ENCODE measurements at regions not wholly inside any gene's neighbourhood (a gene's known extent, or its start where the extent isn't known, plus 50 kb on each side); places are given as distances from the start of the nearest gene placed in this dataset.

- TF ChIP-seq, protein P1, sequence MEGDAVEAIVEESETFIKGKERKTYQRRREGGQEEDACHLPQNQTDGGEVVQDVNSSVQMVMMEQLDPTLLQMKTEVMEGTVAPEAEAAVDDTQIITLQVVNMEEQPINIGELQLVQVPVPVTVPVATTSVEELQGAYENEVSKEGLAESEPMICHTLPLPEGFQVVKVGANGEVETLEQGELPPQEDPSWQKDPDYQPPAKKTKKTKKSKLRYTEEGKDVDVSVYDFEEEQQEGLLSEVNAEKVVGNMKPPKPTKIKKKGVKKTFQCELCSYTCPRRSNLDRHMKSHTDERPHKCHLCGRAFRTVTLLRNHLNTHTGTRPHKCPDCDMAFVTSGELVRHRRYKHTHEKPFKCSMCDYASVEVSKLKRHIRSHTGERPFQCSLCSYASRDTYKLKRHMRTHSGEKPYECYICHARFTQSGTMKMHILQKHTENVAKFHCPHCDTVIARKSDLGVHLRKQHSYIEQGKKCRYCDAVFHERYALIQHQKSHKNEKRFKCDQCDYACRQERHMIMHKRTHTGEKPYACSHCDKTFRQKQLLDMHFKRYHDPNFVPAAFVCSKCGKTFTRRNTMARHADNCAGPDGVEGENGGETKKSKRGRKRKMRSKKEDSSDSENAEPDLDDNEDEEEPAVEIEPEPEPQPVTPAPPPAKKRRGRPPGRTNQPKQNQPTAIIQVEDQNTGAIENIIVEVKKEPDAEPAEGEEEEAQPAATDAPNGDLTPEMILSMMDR (IDR thresholded peaks at IDR 0.05; ENCODE audit: insufficient read depth, low read length) = peak; percentile 59
- DNase-seq (ENCODE audit: low read depth) = peak; percentile 77
- peak overlapping the region; percentile 25 for H3K4me3 ChIP-seq (ENCODE audit: low read depth, low read length)
Observed at GRCh38 chr3:194985031-194985578, 285.9 kb downstream of the XXYLT1 start.

- H3K4me3 ChIP-seq (ENCODE audit: low read depth, low read length) = no peak overlapping the region
- TF ChIP-seq, protein P1 (IDR thresholded peaks at IDR 0.05; ENCODE audit: insufficient read depth, low read length) = no peak
- peak; percentile 17 for DNase-seq (ENCODE audit: low read depth)
Observed at GRCh38 chr3:194986208-194987043, 284.5 kb downstream of the XXYLT1 start.

DNA sequence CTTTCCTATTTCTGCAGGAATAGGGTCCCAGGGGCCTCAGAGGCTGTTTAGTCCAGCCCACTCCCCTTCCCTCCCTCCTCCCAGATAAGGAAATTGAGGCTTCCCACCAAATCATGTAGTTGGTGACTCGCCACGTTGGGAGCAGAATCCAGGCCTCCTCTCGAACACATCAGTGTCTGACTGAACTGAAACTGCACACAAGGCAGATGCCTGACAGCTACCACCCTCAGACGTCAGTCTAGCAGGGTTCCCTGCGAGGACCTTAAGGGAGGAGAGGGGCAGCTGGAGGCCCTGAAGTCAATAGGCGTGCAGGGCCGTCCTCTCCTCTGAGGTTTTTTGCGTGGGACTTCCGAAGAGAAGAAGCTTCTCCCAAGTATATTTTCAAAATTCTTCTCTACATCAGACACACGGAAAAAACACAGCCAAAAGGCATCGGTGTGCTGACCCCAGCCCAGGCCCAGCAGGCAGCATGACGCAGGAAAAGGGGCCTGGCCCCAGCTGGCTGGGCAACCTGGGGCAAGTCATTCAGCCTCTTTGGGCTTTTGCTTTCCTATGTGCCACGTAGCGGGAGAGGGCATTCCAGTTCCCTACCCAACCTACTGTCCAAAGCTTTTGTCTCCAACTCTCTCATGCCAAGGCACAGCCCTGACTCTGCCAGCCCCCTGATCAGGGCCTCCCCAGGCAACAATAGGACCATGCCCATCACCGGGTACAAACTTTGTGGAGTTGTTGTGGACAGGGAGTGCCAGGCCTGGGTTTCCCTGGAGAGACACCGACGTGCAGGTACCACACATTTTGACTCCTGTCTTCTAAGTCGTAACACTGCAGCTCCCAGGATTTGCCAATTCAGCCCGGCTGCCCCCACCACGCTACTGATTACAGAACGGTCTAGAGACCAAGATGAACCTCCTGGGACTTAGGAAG lies 283.1 kb downstream of the XXYLT1 start:
- DNase-seq (ENCODE audit: low read depth) = no peak
- TF ChIP-seq, protein P1 (IDR thresholded peaks at IDR 0.05; ENCODE audit: insufficient read depth, low read length) = no peak

DNA sequence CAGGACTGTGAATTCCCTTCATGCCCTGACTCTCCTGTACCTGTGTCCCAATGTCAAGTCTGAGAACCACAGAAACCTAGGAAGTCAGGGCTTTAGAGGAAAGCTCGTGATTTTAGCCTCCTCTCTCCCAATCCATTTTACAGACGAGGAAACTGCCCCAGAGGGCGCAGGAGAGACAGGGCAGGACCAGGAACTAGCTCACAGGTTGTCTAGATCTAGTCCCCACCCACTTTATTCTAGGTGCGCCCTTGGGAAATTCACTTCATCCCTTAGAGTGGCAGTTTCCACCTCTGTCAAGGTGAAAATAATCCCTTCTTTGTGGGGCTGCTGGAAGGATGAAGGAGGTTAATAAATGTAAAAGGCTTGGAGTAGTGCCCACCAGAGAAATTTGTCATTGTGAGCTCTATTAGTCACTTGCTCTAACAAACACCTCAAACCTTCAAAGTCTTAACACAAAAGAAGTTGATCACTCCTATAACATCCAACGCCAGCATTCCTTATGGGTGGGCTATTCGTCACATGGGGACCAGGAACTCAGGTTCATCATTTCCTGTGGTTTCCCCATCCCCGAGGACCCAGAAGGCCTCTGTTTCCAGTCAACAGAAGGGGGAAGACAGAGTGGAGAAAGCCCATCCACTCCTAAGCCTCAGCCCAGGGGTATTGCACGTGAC lies 282.3 kb downstream of the XXYLT1 start:
- no peak overlapping the region for H3K4me3 ChIP-seq (ENCODE audit: low read depth, low read length)
- no peak for DNase-seq (ENCODE audit: low read depth)
- TF ChIP-seq, protein P1 (IDR thresholded peaks at IDR 0.05; ENCODE audit: insufficient read depth, low read length) = no peak

More for the DNA sequence above, 283.1 kb downstream of the XXYLT1 start:
- no peak overlapping the region for H3K4me3 ChIP-seq (ENCODE audit: low read depth, low read length)

DNA sequence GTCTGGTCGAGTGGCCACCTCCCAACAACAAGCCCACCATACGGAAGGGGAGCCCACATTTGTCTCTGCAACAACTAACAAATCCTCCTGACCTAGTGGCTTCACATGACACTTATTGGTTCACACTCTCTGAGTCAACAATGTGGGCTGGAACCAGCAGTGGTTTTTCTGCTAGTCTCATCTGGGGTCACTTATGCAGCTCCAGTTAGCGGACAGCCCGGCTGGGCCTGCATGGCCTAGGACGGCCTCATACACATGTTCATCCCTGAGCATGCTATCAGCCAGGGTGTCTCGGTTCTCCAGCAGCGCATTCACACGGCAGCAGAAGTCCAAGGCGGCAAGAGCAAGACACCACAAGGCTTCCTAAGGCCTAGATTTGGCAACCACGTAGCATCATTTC lies 281.7 kb downstream of the XXYLT1 start:
- DNase-seq (ENCODE audit: low read depth) = no peak

More for the DNA sequence above, 281.7 kb downstream of the XXYLT1 start:
- TF ChIP-seq, protein P1 (IDR thresholded peaks at IDR 0.05; ENCODE audit: insufficient read depth, low read length) = no peak
- no peak overlapping the region for H3K4me3 ChIP-seq (ENCODE audit: low read depth, low read length)
